Ascending aorta (tissue), 2 donors: ENCODE measurements at regions not wholly inside any gene's neighbourhood (a gene's known extent, or its start where the extent isn't known, plus 50 kb on each side); places are given as distances from the start of the nearest gene placed in this dataset.
"Not testable (repeated sequence)": the region's sequence is repeated elsewhere in the genome, so short reads cannot be mapped to it uniquely, and the experiment has no call there.

Source experiments
- DNase-seq, 2 donors: peaks; one replicate each; pipeline ENCODE4 v3.0.0-alpha.2; 2019; ENCODE audit warnings: low spot score in 2 of 2
- H3K27ac ChIP-seq, 2 donors: fragments of 200-600 bp; sonication (generic); one replicate each; pipeline ENCODE4 v1.5.1; 2016 to 2017; ENCODE audit warnings: mild to moderate bottlenecking in 1 of 2
- H3K27me3 ChIP-seq: fragments of 200-600 bp; sonication (generic); one replicate; pipeline ENCODE4 v1.5.1; 2017
- H3K36me3 ChIP-seq, 2 donors: fragments of 200-600 bp; sonication (generic); one replicate each; pipeline ENCODE4 v1.5.1; 2016
- H3K4me1 ChIP-seq, 2 donors: fragments of 200-600 bp; sonication (generic); one replicate each; pipeline ENCODE4 v1.5.1; 2016 to 2017; ENCODE audit warnings: mild to moderate bottlenecking in 1 of 2
- H3K4me3 ChIP-seq, 2 donors: fragments of 200-600 bp; sonication (generic); one replicate each; pipeline ENCODE4 v1.5.1; 2016 to 2017; ENCODE audit warnings: mild to moderate bottlenecking in 1 of 2
- H3K9me3 ChIP-seq, 2 donors: fragments of 200-600 bp; sonication (generic); one replicate each; pipeline ENCODE4 v1.5.1; 2016
- intact Hi-C: fragments of 100-400 bp; cut with DNase I; formaldehyde crosslinking; loops from one replicate; pipeline ENCODE4 v1.15.1; 2023
- TF ChIP-seq, protein P1 (sequence below), 3 experiments: fragments of 200-600 bp in 2 of 3; fragments of 450-650 bp in 1 of 3; sonication (generic) in 2 of 3; IDR thresholded peaks; one replicate each; pipeline ENCODE4 v1.5.1; 2016 to 2019; ENCODE audit warnings: antibody characterized with exemption in 3 of 3, mild to moderate bottlenecking in 1 of 3, moderate library complexity in 1 of 3

DNA sequence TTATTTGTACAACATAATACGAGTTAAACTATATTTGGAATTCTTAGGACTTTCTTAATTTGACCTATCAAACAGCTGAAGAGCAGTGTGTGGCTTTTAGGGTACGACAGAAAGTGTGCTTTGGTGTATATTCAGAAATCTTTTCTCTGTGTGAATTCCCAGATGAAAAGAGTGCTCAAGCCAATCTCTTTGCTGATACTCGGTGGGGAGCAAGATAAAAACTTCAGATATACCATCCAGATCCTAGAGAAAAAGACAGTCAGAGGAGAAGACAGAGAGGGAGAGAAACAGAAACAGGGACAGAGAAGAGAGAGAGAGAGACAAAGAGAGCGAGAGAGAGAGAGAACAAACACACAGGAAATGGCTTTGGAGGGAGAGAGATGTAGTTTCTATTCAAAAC, 658.3 kb upstream of the CPEB2 start:
- Histone ChIP-seq H3K4me3 (no peak overlapping the region), H3K27me3 (no peaks in the 10 kb centered on the region), H3K36me3 (no peaks in the 10 kb centered on the region), H3K27ac (no peak overlapping the region), H3K4me1 (no peaks in the 10 kb centered on the region), H3K9me3 (no peaks in the 10 kb centered on the region)
- DNase-seq, result no peak
- TF ChIP-seq, protein P1, sequence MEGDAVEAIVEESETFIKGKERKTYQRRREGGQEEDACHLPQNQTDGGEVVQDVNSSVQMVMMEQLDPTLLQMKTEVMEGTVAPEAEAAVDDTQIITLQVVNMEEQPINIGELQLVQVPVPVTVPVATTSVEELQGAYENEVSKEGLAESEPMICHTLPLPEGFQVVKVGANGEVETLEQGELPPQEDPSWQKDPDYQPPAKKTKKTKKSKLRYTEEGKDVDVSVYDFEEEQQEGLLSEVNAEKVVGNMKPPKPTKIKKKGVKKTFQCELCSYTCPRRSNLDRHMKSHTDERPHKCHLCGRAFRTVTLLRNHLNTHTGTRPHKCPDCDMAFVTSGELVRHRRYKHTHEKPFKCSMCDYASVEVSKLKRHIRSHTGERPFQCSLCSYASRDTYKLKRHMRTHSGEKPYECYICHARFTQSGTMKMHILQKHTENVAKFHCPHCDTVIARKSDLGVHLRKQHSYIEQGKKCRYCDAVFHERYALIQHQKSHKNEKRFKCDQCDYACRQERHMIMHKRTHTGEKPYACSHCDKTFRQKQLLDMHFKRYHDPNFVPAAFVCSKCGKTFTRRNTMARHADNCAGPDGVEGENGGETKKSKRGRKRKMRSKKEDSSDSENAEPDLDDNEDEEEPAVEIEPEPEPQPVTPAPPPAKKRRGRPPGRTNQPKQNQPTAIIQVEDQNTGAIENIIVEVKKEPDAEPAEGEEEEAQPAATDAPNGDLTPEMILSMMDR (IDR thresholded peaks at IDR 0.05), result no peak
- intact Hi-C loops, result no loop called here

DNA sequence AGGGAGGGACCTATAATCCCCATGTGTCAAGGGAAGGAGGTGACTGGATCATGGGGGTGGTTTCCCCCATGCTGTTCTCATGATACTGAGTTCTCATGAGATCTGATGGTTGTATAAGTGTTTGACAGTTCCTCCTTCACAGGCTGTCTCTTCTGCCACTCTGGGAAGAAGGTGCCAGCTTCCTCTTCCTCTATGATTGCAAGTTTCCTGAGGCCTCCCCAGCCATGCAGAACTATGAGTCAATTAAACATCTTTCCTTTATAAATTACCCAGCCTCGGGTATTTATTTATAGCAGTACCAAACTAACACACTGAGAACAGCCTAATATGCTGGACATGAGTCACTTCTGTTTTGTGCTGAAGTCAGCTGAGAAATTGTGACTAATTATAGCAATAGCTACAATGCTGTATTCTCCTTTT, 656.9 kb upstream of the CPEB2 start:
- H3K27me3 ChIP-seq, result no peaks in the 10 kb centered on the region
- no peaks in the 10 kb centered on the region for H3K4me1 ChIP-seq
- peak in 1 of 2 donors; percentile 65 for DNase-seq
- no peaks in the 10 kb centered on the region for H3K36me3 ChIP-seq
- TF ChIP-seq, protein P1 (IDR thresholded peaks at IDR 0.05), result no peak
- intact Hi-C loops, result loop anchor here (5.0 kb wide), 1 partner anchor 1312 kb away; the partner anchor contains the start of gene FBXL5
- H3K9me3 ChIP-seq, result no peaks in the 10 kb centered on the region
- H3K27ac ChIP-seq, result no peak overlapping the region
- H3K4me3 ChIP-seq, result no peak overlapping the region

DNA sequence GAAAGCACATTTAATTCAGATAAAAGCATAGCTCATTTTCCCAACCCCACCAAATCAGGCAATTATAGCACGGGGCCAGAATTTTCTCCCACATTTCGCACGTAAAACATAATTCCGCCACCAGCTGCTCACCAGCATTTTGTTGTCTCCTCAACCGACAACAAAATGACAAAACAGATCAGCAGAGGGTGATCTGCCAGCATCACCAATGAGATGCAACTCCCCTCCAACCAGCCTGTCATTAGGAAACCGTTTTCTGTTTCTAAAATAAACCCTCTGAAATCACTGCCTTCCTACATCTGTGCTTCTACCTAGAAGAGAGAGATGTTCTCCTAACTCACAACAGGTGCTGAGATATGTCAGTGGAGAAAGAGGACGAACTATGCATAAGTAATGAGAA, 654.8 kb upstream of the CPEB2 start:
- TF ChIP-seq, protein P1 (IDR thresholded peaks at IDR 0.05), result no peak
- intact Hi-C loops, result loop anchor here (5.0 kb wide), 1 partner anchor 1310 kb away; the partner anchor contains the start of gene FBXL5

DNA sequence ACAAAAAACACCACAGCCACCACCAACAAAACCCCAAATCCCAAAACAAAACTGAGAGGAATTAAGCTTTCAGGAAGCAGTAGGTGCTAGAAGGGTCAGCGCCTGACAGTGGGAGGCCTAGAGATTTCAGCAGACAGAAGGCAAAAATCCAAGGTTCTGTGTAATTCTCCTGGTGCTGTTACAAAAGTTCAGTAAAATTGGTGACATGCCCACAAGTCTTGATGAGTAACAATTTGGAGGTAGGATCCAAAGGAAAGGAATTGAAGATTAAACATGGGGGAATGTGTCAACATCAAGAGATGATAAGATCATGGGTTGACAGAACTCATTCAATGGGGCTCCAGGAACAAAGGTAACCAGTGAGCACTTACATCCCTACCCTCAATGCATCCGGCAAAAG, 653.8 kb upstream of the CPEB2 start:
- H3K27me3 ChIP-seq, result no peaks in the 10 kb centered on the region
- H3K9me3 ChIP-seq, result no peaks in the 10 kb centered on the region
- TF ChIP-seq, protein P1 (IDR thresholded peaks at IDR 0.05), result no peak
- H3K4me1 ChIP-seq, result no peaks in the 10 kb centered on the region
- no peak overlapping the region for H3K27ac ChIP-seq
- intact Hi-C loops, result loop anchor here (5.0 kb wide), 1 partner anchor 1309 kb away; the partner anchor contains the start of gene FBXL5
- no peaks in the 10 kb centered on the region for H3K36me3 ChIP-seq
- H3K4me3 ChIP-seq, result no peak overlapping the region
- DNase-seq, result no peak

More for the DNA sequence above, 654.8 kb upstream of the CPEB2 start:
- DNase-seq, result no peak
- H3K9me3 ChIP-seq, result no peaks in the 10 kb centered on the region
- H3K27me3 ChIP-seq, result no peaks in the 10 kb centered on the region
- H3K36me3 ChIP-seq, result no peaks in the 10 kb centered on the region
- H3K27ac ChIP-seq, result no peak overlapping the region
- H3K4me3 ChIP-seq, result no peak overlapping the region
- H3K4me1 ChIP-seq, result no peaks in the 10 kb centered on the region

DNA sequence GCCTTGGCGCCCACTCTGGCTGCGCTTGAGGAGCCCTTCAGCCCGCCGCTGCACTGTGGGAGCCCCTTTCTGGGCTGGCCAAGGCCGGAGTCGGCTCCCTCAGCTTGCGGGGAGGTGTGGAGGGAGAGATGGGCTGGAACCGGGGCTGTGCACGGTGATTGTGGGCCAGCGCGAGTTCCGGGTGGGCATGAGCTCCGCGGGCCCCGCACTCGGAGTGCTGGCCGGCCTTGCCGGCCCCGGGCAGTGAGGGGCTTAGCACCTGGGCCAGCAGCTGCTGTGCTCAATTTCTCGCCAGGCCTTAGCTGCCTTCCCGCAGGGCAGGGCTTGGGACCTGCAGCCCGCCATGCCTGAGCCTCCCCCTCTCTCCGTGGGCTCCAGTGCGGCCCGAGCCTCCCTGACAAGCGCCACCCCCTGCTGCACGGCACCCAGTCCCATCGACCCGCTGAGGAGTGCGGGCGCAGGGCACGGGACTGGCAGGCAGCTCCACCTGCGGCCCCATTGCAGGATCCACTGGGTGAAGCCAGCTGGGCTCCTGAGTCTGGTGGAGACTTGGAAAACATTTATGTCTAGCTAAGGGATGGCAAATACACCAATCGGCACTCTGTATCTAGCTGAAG, 643.6 kb upstream of the CPEB2 start:
- H3K9me3 ChIP-seq, H3K27ac ChIP-seq, DNase-seq, H3K27me3 ChIP-seq, H3K36me3 ChIP-seq, H3K4me1 ChIP-seq, intact Hi-C loops, H3K4me3 ChIP-seq: not testable (repeated sequence)

DNA sequence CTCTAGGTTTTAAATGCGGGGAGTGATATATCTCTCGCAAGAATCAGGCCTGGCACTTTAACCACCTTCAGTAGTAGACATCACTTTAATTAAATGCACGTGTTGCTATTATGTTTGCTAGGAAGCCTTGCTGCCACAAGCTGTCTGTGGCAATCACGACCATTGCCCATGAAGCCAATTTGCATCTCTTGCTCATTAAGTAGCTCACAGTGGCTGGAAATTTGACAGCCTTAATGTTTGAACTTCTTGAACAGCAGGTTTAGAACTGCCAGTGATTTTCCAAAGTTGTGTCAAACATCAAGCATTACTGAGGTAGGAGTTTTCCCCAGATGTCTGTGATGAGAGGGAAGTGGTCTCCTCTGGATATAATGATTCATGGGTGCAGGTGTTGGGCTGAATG, 642.3 kb upstream of the CPEB2 start:
- H3K4me3 ChIP-seq, result no peak overlapping the region
- no peaks in the 10 kb centered on the region for H3K27me3 ChIP-seq
- H3K36me3 ChIP-seq, result no peaks in the 10 kb centered on the region
- no peaks in the 10 kb centered on the region for H3K9me3 ChIP-seq
- intact Hi-C loops, result no loop called here
- TF ChIP-seq, protein P1 (IDR thresholded peaks at IDR 0.05), result no peak
- no peak overlapping the region for H3K27ac ChIP-seq
- H3K4me1 ChIP-seq, result no peaks in the 10 kb centered on the region
- DNase-seq, result no peak
